ENCODE measurements at regions not wholly inside any gene's neighbourhood (a gene's known extent, or its start where the extent isn't known, plus 50 kb on each side); places are given as distances from the start of the nearest gene placed in this dataset.
"Not testable (repeated sequence)": the region's sequence is repeated elsewhere in the genome, so short reads cannot be mapped to it uniquely, and the experiment has no call there.

DNA sequence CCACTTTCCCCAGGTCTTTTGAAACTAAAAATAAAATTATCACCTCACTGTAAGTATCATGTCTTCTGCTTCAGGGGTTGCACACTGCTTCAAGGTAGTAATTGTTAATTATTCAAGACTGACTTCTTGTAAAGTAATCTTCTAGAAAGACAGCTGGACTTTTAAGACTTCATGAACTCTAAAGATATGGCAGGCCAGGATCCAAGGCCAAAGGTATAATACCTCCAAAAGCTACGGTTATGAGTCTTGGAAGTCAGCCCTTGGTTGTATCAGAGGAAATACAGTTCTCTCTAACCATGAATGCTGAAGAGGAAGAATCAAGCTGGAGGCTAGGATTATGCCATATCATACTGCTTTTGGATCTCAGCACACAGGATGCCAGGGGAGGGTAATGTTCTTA is 1346.8 kb upstream of the GJE1 start:
- no peak for DNase-seq

DNA sequence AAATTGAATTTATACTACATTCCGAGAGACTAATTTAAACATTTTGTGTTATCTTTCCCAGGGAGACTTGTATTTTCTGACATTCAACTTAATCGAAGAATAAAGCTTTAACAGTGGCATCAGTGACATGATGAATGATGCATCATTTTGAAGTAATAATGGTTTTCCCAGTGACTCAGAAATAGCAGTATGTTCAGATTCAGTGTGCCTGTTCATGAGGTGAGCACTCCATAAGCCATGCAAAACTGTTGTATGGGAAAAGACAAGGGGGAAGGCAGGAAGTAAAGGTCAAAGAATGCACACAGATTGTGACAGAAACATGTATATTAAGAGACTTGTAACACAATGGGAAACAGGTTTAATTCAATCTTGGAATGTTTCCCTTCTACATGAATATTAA is 1348.2 kb upstream of the GJE1 start:
- DNase-seq = no peak

DNA sequence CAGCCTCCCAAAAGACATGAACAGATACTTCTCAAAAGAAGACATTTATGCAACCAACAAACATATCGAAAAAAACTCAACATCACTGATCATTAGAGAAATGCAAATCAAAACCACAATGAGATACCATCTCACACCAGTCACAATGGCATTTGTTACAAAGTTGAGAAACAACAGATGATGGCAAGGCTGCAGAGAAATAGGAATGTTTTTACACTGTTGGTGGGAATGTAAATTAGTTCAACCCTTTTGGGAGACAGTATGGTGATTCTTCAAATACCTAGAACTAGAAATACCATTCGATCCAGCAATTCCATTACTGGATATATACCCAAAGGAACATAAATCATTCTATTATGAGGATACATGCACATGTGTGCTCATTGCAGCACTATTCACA is 1349.2 kb upstream of the GJE1 start:
- DNase-seq = not testable (repeated sequence)

DNA sequence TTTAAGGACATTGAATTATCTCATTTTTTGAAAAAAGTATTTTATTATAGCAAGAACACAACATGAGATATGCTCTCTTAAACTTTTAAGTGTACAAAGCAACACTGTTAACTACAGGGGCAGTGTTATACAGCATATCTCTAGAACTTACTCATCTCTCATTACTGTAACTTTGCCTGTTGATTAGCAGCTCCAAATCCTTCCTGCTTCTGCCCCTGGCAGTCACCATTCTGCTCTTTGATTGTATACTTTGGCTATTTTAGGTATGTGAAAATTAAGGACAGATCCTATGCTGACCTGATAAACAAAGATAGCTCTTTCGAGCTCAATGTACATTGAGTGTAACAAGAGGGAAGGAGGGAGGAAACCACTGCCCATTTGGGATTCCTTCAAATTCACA is 1349.8 kb upstream of the GJE1 start:
- DNase-seq = no peak

DNA sequence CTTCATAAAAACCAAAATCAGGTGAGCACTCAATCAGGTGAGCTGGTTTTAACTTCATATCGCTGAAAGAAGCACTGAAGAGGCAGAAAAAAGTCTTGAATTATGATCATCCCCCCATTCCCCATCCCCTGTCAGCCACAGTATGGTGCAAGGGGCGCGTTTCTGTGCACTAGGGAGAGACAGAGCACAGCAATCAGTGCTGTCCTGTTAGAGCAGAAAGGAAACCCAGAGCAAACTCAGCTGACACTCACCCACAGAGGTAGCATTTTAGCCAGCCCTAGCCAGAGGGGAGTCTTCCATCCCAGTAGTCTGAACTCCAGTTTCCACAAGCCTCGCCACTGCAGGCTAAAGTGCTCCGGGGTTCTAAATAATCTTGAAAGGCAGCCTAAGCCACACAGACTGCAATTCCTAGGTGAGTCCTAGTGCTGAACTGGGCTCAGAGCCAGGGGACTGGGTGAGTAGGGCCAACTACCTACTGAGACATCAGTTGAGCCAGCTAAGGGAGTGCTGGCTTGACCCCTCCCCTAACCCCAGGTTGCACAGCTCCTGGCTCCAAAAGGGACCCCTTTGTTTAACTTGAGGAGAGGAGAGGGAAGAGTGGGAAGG is 1352.6 kb upstream of the GJE1 start:
- DNase-seq = no peak

DNA sequence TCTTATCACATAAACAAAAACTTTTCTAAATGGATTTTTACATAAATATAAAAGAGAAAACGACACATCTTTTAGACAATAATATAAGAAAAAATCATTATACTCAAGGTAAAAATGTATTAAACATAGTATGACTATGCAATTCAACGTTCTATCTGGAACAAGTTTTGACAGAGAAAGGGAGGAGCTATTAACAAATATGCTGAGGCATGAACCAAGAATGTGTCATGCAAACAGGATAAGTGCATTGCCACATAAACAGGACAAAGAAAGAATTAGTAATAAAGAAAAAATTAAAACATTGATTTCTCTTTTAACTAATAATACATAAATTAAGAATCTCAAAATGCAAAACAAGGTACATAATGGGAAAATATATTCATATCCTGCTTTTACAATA is 1353.4 kb upstream of the GJE1 start:
- DNase-seq = no peak

DNA sequence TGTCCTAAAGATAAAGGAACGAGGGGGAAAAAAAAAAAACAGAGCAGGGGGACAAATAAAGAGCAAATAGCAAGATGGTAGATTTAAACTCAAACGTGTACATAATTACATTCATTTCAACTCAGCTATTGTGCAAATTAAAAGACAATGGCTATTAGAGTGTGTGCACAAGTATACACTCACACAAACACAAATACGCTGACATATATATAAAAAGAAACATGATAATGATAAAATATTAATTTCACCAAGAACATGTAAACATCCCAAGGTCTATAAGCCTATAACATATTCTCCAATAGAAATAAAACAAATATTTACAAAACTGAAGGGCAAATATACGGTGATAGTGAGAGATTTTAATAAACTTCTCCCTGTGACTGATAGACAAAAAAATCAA is 1354.9 kb upstream of the GJE1 start:
- DNase-seq = no peak

DNA sequence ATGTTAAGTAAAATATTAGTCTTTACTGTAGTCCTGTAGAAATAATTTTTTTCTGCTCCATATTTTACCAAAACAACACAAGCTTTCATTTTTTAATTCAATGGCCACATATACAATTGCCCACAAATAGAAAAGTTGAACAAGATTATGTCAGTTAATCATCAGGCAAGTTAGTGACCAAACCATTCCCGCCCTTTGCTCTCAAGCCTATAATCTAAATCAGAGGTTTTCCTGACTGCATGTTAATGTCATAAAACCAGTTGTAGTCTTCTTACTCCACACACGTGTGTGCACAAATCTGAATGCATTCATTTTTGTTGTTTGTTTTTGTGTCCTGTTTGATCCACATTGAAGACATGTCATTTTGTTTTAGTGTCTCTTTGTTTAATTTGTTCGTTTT is 1357.7 kb upstream of the GJE1 start:
- DNase-seq = no peak

DNA sequence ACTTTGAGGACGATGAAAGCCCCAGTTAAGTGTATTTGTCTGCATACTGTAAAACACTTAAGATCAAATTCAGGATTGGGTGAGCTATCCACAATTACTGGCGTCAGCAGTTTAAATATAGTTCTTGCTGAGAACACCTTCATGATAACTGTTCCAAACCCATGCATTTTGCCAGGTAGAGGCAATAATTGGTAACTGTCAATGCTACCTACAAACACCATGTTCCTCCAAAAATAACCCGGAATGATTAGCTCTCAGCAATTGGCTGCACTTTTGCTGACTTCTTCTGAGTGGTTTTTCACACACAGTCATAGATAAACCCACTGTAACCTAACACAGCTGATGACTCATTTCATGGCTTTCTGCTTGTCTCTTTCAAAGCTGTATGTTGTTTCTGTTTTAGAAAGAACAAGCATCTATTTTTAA is 1358.6 kb upstream of the GJE1 start:
- peak; percentile 51 for DNase-seq

DNA sequence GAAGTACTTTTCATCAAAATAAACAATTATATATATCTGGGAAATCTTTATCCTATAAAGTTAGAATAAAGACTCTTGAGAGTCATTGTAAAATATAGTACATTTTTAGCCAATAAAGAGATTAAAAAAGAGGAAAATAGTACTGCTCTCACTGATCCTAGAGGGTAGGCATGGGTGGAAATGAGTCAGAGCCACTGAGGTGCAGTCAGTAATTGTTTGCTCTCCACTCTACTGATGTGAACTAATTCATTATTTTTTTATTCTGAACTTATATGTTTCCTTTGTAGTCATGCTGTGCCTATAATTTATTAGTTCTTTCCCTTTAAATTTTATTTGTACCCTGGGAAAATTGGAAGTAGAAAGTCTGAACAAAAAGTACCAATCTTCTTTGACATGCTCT is 1359.4 kb upstream of the GJE1 start:
- no peak for DNase-seq

DNA sequence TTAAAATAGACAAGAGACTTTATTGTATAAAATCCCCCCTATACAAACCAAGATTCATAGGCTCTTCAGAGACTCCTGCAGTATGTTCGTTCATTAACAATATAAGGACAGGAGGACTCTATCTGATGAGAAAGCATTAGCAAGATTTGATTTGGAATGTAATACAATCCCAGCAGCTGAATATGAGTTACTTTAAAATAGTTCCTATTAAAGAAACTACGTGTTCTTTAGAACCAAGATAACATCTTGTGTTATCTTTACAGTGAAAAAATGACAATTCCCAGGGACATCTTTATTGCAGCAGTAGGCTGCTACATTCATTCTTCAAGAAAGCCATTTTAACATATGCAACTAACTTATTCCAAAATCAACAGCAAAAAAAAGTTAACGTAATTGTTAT is 1360.1 kb upstream of the GJE1 start:
- DNase-seq = no peak

DNA sequence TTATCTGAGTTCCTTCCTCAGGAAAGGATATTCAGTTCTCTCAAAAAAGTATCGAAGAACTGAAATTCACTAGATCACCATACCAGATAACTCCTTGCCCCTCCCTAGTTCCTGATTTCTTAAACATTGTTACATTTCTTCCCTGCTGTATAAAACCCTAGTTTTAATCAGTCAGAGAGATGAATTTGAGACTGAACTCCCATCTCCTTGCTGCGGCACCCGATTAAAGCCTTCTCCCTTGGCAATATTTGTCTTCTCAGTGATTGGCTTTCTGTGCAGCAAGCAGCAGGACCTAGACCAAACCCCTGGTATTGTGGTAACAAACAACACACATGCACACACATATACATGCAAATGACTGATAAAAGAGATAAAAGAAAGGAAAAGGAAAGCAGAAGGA is 1364.6 kb upstream of the GJE1 start:
- DNase-seq = no peak

DNA sequence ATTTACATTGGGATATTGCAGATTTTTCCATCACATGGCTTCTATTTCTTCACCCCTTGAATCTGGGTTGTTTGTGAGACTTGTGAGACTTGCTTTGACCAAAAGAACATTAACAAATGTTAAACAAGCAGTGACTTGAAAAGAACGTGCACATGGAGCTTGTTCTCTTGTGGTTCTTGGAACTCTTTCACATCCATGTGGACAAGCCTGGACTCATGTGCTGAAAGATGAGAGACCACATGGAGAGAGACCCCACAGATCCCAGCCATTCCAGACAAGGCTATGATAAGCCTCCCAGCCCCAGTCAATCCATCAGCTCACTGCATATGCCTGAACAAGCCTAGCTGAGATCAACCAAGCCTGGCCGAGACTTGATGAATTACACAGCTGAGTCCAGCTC is 1365.7 kb upstream of the GJE1 start:
- no peak for DNase-seq

DNA sequence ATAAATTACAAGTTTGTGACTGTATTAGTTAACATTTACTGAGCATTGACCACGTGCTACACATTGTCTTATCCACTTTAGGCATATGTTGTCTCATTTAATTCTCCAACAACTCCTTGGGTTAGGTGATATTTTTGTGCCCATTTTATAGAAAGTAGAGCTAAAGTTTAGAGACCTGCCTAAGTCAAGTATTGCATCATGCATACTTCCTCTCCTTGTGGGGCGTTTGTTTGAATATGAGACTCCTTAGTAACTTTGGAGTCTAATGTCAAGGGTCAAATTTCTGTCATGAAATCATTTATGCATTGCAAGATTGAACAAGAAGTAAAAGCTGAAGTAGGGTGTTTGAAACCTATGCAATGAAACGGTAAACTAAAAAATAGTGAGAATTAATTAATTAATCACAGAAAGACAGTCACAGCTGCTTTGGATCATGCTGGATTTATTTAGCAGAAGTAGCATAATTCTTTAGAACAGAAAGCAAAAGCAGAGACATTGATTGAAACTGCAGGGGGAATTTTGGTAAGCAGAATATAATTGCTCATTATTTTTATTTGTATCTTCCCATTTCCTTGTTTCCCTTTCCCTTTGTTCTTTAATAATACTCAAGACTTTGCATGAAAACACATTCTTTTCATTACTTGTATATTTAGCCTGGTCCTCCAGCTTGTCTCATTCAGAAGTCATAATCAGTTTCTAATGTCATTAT is 1374.4 kb upstream of the GJE1 start:
- no peak for DNase-seq

DNA sequence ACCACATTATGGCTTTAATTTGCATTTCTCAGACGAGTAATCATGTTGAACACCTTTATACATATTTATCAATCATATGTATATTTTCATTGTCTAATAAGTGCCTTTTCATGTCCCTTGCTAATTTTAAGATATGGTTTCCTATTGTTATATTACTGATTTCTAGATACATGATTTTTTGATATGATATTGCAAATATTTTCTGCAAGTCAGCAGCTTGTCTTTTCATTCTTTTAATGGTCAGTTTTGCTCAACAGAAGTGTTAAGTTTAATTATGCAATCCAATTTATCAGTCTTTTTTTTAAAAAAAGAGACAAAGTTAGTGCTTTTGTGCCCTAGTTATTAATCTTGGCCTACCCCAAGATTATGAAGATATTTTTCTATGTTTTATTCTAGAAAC is 1377.8 kb upstream of the CITED2 start:
- no peak for DNase-seq

DNA sequence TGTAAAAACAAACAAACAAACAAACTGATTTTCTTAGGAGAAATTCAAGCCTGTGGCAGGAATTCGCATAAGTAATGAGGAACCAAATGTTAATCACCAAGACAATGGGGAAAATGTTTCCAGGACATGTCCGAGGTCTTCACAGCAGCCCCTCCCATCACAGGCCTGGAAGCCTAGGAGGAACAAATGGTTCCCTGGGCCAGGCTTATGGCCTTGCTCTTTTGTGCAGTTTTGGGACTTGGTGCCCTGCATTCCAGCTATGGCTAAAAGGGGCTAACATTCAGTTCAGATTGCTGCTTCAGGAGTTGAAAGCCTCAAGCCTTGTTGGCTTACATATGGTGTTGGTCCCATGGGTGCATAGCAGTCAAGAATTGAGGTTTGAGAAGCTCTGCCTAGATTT is 1372.7 kb upstream of the CITED2 start:
- DNase-seq = no peak

DNA sequence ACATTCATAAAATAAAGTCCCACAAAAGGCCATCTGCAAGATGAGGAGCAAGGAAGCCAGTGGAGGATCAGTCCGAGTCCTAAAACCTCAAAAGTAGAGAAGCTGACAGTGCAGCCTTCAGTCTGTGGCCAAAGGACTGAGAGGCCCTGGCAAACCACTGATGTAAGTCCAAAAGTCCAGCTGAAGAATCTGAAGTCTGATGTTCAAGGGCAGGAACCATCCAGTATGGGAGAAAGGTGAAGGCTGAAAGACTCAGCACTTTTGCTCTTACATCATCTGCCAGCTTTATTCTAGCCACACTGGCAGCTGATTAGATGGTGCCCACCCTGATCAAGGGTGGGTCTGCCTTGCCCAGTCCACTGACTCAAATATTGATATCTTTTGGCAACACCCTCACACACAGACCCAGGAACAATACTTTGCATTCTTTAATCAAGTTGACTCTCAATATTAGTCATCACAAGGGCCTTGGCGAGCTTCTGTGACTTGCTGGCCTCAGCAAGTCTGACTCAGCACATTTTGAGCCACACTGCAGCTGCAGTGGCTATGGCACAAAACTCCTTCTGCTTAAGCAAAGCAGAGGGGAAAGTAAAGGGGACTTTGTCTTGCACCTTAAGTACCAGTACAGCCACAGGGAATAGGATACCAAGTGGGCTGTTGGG is 1370.3 kb upstream of the CITED2 start:
- no peak for DNase-seq

DNA sequence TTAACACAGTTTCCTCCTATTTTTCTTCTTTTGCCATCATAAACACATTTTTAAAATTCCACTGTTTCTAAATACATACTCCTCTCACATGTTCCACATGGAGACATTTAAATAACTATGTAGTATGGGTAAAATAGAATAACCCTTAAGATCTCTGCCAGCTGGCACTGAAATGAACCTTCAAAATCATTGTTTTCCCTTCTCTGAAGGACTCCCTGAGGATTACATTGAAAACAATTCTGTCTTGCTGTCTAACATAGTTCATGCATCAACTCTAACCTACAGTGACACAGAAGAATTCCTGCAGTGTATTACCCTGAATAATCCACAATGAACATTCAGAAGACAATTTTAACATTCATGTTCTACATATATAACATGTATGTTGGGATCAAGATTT is 1361.8 kb upstream of the CITED2 start:
- DNase-seq = no peak

DNA sequence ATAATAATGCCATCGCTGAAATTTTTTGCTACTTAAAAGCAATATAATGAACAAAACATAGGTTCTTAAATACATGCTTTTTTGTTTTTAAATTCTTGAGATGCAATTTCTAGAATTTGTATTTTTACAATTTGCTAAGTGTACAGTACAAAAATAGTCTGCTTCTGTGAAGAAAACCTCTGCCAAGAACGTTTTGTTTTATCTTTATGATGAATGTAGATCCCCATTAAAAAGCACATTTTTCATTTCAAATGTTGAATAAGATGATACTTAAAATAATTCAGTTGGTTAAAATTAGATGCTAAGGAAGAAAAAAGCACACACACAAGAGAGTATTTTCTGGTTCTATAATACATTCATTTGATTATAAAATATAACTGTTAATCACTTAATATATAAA is 1358.5 kb upstream of the CITED2 start:
- DNase-seq = no peak

DNA sequence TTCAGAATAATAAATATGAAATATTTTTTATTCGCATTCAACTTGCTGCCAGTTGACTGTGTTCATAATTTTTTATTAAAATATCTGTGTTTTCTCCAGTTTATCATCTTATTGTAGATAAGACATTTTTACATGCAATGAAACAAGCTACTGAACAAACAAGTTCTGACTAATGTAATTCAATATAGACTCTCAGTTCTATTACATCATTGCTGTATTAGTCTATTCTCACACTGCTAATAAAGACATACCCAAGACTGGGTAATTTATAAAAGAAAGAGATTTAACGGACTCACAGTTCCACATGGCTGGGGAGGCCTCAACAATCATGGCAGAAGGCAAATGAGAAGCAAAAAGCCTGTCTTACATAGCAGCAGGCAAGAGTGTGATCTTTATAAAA is 1357.7 kb upstream of the CITED2 start:
- no peak for DNase-seq

DNA sequence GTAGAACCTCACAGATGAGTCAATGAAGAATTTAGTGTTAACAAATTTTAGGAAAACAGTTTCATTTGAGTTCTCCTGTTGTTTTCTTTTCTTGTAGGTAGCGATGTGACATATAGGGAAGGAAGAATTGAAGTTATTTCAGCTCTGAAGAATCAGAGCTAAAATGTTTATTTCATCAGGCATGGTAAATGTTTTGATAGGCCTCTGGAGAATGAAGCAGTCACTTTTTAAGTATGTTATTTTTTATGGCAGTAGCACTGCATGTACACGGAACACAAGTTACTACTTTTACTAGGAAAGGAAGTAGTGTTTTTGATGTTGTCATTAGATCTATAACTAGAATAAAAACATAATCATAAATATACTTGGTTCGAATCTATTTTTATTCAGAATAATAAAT is 1357.3 kb upstream of the CITED2 start:
- no peak for DNase-seq

DNA sequence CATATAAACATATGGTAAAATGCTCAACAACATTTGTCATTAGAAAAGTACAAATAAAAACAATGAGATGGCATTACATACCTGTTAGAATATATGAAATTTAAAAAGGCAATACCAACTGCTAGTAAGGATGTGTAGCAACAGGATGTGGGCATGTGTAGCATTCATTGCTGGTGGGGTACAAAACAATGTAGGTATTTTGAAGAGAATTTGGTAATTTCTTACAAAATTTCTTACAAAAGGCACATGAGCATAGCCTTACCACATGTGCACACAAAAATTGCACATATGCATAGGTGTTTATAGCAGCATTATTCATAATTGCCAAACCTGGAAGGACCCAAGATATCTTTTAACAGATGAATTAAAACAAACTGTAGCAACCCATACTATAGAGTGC is 1355.1 kb upstream of the CITED2 start:
- DNase-seq = no peak

DNA sequence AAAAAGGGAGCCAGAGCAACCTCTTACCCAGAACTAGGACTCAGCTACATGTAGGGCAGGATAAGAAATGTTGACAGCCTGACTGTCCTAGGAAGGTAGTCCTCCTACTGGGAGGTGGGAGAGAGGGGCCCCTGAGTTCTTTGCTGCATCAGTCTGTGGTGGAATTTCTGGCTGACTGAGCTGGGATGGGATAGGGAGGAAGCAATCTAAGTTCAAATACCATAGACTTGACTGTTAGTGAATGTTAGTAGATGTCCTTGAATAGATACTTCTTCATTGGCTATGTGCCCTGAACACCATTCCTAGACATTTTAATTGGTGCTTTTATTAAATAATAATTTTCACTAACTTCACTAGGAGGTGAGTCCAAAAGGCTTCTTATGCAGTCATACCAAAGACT is 1343.6 kb upstream of the CITED2 start:
- no peak for DNase-seq

DNA sequence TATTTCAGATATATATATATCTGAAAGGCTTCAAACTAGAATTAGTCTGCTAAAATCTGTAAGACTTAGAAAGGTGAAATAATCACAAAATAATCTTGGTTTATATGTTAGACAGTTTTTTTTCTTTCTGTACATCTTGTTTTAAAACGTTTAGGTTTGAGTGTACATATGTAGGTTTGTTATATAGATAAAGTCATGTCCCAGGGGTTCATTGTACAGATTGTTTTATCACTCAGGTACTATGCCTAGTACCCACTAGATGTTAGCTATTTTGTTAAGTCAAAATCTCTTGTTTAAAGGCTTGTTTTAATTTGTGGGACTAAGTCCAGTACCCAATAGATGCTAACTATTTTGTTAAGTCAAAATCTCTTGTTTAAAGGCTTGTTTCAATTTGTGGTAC is 1339.0 kb upstream of the CITED2 start:
- no peak for DNase-seq
